GM12878 (cell line): ENCODE measurements at regions not wholly inside any gene's neighbourhood (a gene's known extent, or its start where the extent isn't known, plus 50 kb on each side); places are given as distances from the start of the nearest gene placed in this dataset.

Experiments used
- ATAC-seq: fragments of 200-7000 bp; cut with Tn5 transposase; 3 replicates; pipeline ENCODE4 v1.9.1; 2020; ENCODE audit warnings: mild to moderate bottlenecking, moderate library complexity
- BruUV-seq: library from RNA; stranded (reverse); fragments of 400-500 nt; replicated peaks from 2 replicates; lab custom pipeline; 2021; lab: Mats Ljungman, UMichigan
- CTCF ChIA-PET: fragments of 300-600 bp; sonication (Branson Sonifier 250); formaldehyde crosslinking; extraction: SDS; loops from one replicate; lab custom pipeline; 2021; ENCODE audit warnings: inconsistent platforms; lab: Yijun Ruan, JAX
- POLR2A ChIA-PET: fragments of 350-600 bp; formaldehyde crosslinking; extraction: SDS; loops from one replicate; lab custom pipeline; 2021; ENCODE audit warnings: inconsistent platforms; lab: Charles Lee
- RAD21 ChIA-PET: fragments of 300-600 bp; sonication (Branson Sonifier 250); formaldehyde crosslinking; loops from one replicate; lab custom pipeline; 2023; ENCODE audit warnings: antibody characterized with exemption; ENCODE audit not compliant: unreplicated experiment; lab: Charles Lee
- SMC1A ChIA-PET: fragments of 300-600 bp; sonication (Branson Sonifier 250); formaldehyde crosslinking; loops from one replicate; lab custom pipeline; 2023; ENCODE audit not compliant: unreplicated experiment, uncharacterized antibody; lab: Charles Lee
- DNase-seq: peaks from one replicate; pipeline ENCODE4 v3.0.0-alpha.2; 2011; ENCODE audit warnings: low read depth, low spot score
- FAIRE-seq: peaks from 3 replicates; lab custom pipeline; 2011; peaks lifted over from hg19 to GRCh38; lab: Jason Lieb, UNC
- H2AFZ ChIP-seq: 2 replicates; pipeline ENCODE4 v1.6.0; 2011; ENCODE audit warnings: low read depth, low read length, control low read depth; ENCODE audit not compliant: control insufficient read depth
- H3K27ac ChIP-seq: 2 replicates; pipeline ENCODE4 v1.5.1; 2011; ENCODE audit warnings: control low read depth; ENCODE audit not compliant: control insufficient read depth, insufficient read depth
- H3K27me3 ChIP-seq, 2 experiments: replicated peaks in 1 of 2; 2 replicates each; pipeline versions ENCODE4 v1.6.0 to v1.6.1; 2011; ENCODE audit warnings: low read length in 1 of 2; ENCODE audit not compliant: control insufficient read depth in 2 of 2, insufficient read depth in 2 of 2
- H3K36me3 ChIP-seq, 2 experiments: 2 replicates each; pipeline ENCODE4 v1.5.1; 2011; ENCODE audit warnings: low read length in 1 of 2; ENCODE audit not compliant: control insufficient read depth in 2 of 2, insufficient read depth in 2 of 2
- H3K4me1 ChIP-seq: 2 replicates; pipeline ENCODE4 v1.6.1; 2011; ENCODE audit warnings: mild to moderate bottlenecking, low read length, moderate library complexity, mixed read lengths; ENCODE audit not compliant: control insufficient read depth, insufficient read depth
- H3K4me2 ChIP-seq: 2 replicates; pipeline ENCODE4 v1.6.0; 2011; ENCODE audit warnings: control low read depth; ENCODE audit not compliant: control insufficient read depth, insufficient read depth
- H3K4me3 ChIP-seq: fragments of 200-600 bp; sonication (generic); 2 replicates; pipeline ENCODE4 v1.5.1; 2016
- H3K79me2 ChIP-seq: 2 replicates; pipeline ENCODE4 v1.6.0; 2011; ENCODE audit warnings: low read length; ENCODE audit not compliant: control insufficient read depth, insufficient read depth
- H3K9ac ChIP-seq: 2 replicates; pipeline ENCODE4 v1.8.0; 2011; ENCODE audit warnings: low read length, control low read depth, mixed read lengths; ENCODE audit not compliant: control insufficient read depth, insufficient read depth
- H3K9me3 ChIP-seq: replicated peaks from 3 replicates; pipeline ENCODE4 v1.5.1; 2011; ENCODE audit warnings: mild to moderate bottlenecking, low read length; ENCODE audit not compliant: control insufficient read depth, insufficient read depth
- H4K20me1 ChIP-seq: 2 replicates; pipeline ENCODE4 v1.6.0; 2011; ENCODE audit not compliant: control insufficient read depth, insufficient read depth
- CBFB ChIP-seq: IDR thresholded peaks from 2 replicates; pipeline ENCODE4 v1.6.1; 2016; ENCODE audit warnings: antibody characterized with exemption, low read depth
- DPF2 ChIP-seq: fragments of 450-650 bp; IDR thresholded peaks from 2 replicates; pipeline ENCODE4 v1.6.1; 2017; ENCODE audit warnings: mild to moderate bottlenecking
- FOXK2 ChIP-seq: fragments of 450-650 bp; IDR thresholded peaks from 2 replicates; pipeline ENCODE4 v1.6.1; 2017; ENCODE audit warnings: mild to moderate bottlenecking, moderate library complexity
- HCFC1 ChIP-seq: fragments of 150-350 bp; IDR thresholded peaks from 2 replicates; pipeline ENCODE4 v1.6.1; 2014; ENCODE audit warnings: low read length
- POLR2AphosphoS2 ChIP-seq: IDR thresholded peaks from 2 replicates; pipeline ENCODE4 v1.6.1; 2011; ENCODE audit warnings: low read depth, mild to moderate bottlenecking, low read length, improper control_type of control experiment, moderate library complexity
- ZBTB33 ChIP-seq: fragments of 450-650 bp; IDR thresholded peaks from 2 replicates; pipeline ENCODE4 v1.6.1; 2017; ENCODE audit warnings: mild to moderate bottlenecking
- ZNF217 ChIP-seq: fragments of 450-650 bp; IDR thresholded peaks from 2 replicates; pipeline ENCODE4 v1.6.1; 2017; ENCODE audit warnings: antibody characterized with exemption, mild to moderate bottlenecking
- WGBS: methylation state at CpG from one replicate; pipeline ENCODE4 v1.1.6; 2016; ENCODE audit warnings: low lambda C conversion rate; ENCODE audit not compliant: insufficient replicate concordance, insufficient coverage; ENCODE audit errors: missing lambda C conversion rate; 5-methylcytosine and 5-hydroxymethylcytosine counted together
- in situ Hi-C: fragments of 300-500 bp; cut with MboI; formaldehyde crosslinking; loops from 9 replicates; pipeline ENCODE4 v1.14.3; 2018; ENCODE audit warnings: mixed read lengths
- intact Hi-C: fragments of 100-400 bp; cut with micrococcal nuclease; formaldehyde crosslinking; loops from one replicate; pipeline ENCODE4 v1.14.2; 2022; ENCODE audit not compliant: unreplicated experiment
- TF ChIP-seq, protein P1 (sequence below): fragments of 450-650 bp; IDR thresholded peaks from 2 replicates; pipeline ENCODE4 v1.6.1; 2016; ENCODE audit warnings: mild to moderate bottlenecking, moderate library complexity, borderline replicate concordance

DNA sequence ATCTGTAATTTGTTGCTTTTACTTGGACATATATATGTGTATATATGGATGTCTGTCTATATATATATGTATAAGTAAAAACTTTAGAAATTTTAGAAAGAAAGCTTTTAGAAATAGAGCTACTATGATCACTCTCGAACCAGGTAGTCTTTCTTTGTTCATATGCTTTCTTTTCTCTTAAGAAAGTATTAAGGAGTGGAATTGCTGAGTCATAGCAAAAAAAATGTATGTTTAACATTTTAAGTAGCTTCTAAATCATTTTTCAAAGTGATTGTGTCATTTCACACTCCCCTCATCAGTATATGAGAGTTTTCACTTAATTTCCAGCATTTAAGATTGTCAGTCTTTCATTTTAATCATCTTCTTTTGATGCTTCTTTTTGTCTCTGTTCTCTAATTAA is 447.9 kb upstream of the TECRL start:
- Histone ChIP-seq H3K9me3 (no peaks in the 10 kb centered on the region), H4K20me1 (no peaks in the 10 kb centered on the region), H2AFZ (no peak overlapping the region), H3K36me3 (no peaks in the 10 kb centered on the region), H3K4me1 (no peaks in the 10 kb centered on the region), H3K79me2 (no peaks in the 10 kb centered on the region), H3K27ac (no peak overlapping the region), H3K4me3 (no peak overlapping the region), H3K9ac (no peak overlapping the region), H3K4me2 (no peak overlapping the region), H3K27me3 (no peaks in the 10 kb centered on the region)
- no peak for DNase-seq
- intact Hi-C loops (no loop called here), in situ Hi-C loops (no loop called here)
- ChIA-PET SMC1A (no interaction called here), POLR2A (no interaction called here), RAD21 (no interaction called here), CTCF (no interaction called here)
- no peak for FAIRE-seq
- BruUV-seq: no TSS peak
- TF ChIP-seq, protein P1, sequence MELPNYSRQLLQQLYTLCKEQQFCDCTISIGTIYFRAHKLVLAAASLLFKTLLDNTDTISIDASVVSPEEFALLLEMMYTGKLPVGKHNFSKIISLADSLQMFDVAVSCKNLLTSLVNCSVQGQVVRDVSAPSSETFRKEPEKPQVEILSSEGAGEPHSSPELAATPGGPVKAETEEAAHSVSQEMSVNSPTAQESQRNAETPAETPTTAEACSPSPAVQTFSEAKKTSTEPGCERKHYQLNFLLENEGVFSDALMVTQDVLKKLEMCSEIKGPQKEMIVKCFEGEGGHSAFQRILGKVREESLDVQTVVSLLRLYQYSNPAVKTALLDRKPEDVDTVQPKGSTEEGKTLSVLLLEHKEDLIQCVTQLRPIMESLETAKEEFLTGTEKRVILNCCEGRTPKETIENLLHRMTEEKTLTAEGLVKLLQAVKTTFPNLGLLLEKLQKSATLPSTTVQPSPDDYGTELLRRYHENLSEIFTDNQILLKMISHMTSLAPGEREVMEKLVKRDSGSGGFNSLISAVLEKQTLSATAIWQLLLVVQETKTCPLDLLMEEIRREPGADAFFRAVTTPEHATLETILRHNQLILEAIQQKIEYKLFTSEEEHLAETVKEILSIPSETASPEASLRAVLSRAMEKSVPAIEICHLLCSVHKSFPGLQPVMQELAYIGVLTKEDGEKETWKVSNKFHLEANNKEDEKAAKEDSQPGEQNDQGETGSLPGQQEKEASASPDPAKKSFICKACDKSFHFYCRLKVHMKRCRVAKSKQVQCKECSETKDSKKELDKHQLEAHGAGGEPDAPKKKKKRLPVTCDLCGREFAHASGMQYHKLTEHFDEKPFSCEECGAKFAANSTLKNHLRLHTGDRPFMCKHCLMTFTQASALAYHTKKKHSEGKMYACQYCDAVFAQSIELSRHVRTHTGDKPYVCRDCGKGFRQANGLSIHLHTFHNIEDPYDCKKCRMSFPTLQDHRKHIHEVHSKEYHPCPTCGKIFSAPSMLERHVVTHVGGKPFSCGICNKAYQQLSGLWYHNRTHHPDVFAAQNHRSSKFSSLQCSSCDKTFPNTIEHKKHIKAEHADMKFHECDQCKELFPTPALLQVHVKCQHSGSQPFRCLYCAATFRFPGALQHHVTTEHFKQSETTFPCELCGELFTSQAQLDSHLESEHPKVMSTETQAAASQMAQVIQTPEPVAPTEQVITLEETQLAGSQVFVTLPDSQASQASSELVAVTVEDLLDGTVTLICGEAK: no peak
- no peak for TF ChIP-seq ZBTB33
- TF ChIP-seq POLR2AphosphoS2: no peak
- no peak for TF ChIP-seq CBFB
- no peak for TF ChIP-seq DPF2
- no peak for TF ChIP-seq HCFC1
- TF ChIP-seq ZNF217: no peak
- no peak for TF ChIP-seq FOXK2
- ATAC-seq: no peak; the same call in 2 of the 3 replicates
- WGBS: 0% methylated on average over 1 of the region's 1 CpG
